ENCODE measurements at regions not wholly inside any gene's neighbourhood (a gene's known extent, or its start where the extent isn't known, plus 50 kb on each side); places are given as distances from the start of the nearest gene placed in this dataset.

- DNase-seq, result no peak
Observed at GRCh38 chr16:49910541-49911071, 54.7 kb upstream of the ZNF423 start.

- DNase-seq, result no peak
Observed at GRCh38 chr16:49911430-49911829, 55.5 kb upstream of the ZNF423 start.

GRCh38 chr16:49912721-49913120 lies 56.8 kb upstream of the ZNF423 start:
- no peak for DNase-seq

GRCh38 chr16:49913720-49914119 lies 57.8 kb upstream of the ZNF423 start:
- DNase-seq, result no peak

- no peak for DNase-seq
Observed at GRCh38 chr16:49914657-49915056, 58.7 kb upstream of the ZNF423 start.

GRCh38 chr16:49918257-49918656 lies 62.3 kb upstream of the ZNF423 start:
- DNase-seq, result no peak

- no peak for DNase-seq
Observed at GRCh38 chr16:49919327-49919726, 63.4 kb upstream of the ZNF423 start.

GRCh38 chr16:49920397-49920796 lies 64.5 kb upstream of the ZNF423 start:
- no peak for DNase-seq

GRCh38 chr16:49921106-49921505 lies 65.2 kb upstream of the ZNF423 start:
- no peak for DNase-seq

- DNase-seq, result peak in 1 of 5 experiments; percentile 42
Observed at GRCh38 chr16:49921791-49922456, 66.0 kb upstream of the ZNF423 start.

- no peak for DNase-seq
Observed at GRCh38 chr16:49923411-49923810, 67.5 kb upstream of the ZNF423 start.

GRCh38 chr16:49924078-49924477 lies 68.2 kb upstream of the ZNF423 start:
- DNase-seq, result no peak

- no peak for DNase-seq
Observed at GRCh38 chr16:49926941-49927340, 71.0 kb upstream of the ZNF423 start.

- no peak for DNase-seq
Observed at GRCh38 chr16:49928176-49929041, 72.5 kb upstream of the ZNF423 start.

GRCh38 chr16:49929626-49930025 lies 73.7 kb upstream of the ZNF423 start:
- DNase-seq, result no peak

- no peak for DNase-seq
Observed at GRCh38 chr16:49930841-49931240, 74.9 kb upstream of the ZNF423 start.

GRCh38 chr16:49931266-49931665 lies 75.4 kb upstream of the ZNF423 start:
- no peak for DNase-seq

GRCh38 chr16:49931916-49932315 lies 76.0 kb upstream of the ZNF423 start:
- DNase-seq, result no peak

- DNase-seq, result no peak
Observed at GRCh38 chr16:49932434-49932833, 76.5 kb upstream of the ZNF423 start.

GRCh38 chr16:49932946-49933345 lies 77.0 kb upstream of the ZNF423 start:
- DNase-seq, result no peak

- no peak for DNase-seq
Observed at GRCh38 chr16:49936791-49937190, 80.9 kb upstream of the ZNF423 start.

- no peak for DNase-seq
Observed at GRCh38 chr16:49937886-49938285, 82.0 kb upstream of the ZNF423 start.

GRCh38 chr16:49939495-49939894 lies 83.6 kb upstream of the ZNF423 start:
- DNase-seq, result no peak

Data from T-helper 2 cell (primary cell).